ENCODE measurements at regions not wholly inside any gene's neighbourhood (a gene's known extent, or its start where the extent isn't known, plus 50 kb on each side); places are given as distances from the start of the nearest gene placed in this dataset.
A peak's percentile ranks its signal among the peaks of the same experiment; 100 is the strongest.

GRCh38 chr6:18326980-18327379 lies 60.2 kb upstream of the RNF144B start:
- no peak overlapping the region for H3K4me3 ChIP-seq (ENCODE audit: low read length)
- no peak for TF ChIP-seq CTCF (conservative IDR thresholded peaks at IDR 0.05; ENCODE audit: low read depth, low read length)
- no peak for DNase-seq (ENCODE audit: low read depth)

GRCh38 chr6:18326001-18326400 lies 61.1 kb upstream of the RNF144B start:
- no peak for DNase-seq (ENCODE audit: low read depth)
- H3K4me3 ChIP-seq (ENCODE audit: low read length) = no peak overlapping the region
- TF ChIP-seq CTCF (conservative IDR thresholded peaks at IDR 0.05; ENCODE audit: low read depth, low read length) = no peak

GRCh38 chr6:18324706-18325042 lies 60.3 kb upstream of the DEK start:
- no peak for TF ChIP-seq CTCF (conservative IDR thresholded peaks at IDR 0.05; ENCODE audit: low read depth, low read length)
- no peak overlapping the region for H3K4me3 ChIP-seq (ENCODE audit: low read length)
- no peak for DNase-seq (ENCODE audit: low read depth)

DNA sequence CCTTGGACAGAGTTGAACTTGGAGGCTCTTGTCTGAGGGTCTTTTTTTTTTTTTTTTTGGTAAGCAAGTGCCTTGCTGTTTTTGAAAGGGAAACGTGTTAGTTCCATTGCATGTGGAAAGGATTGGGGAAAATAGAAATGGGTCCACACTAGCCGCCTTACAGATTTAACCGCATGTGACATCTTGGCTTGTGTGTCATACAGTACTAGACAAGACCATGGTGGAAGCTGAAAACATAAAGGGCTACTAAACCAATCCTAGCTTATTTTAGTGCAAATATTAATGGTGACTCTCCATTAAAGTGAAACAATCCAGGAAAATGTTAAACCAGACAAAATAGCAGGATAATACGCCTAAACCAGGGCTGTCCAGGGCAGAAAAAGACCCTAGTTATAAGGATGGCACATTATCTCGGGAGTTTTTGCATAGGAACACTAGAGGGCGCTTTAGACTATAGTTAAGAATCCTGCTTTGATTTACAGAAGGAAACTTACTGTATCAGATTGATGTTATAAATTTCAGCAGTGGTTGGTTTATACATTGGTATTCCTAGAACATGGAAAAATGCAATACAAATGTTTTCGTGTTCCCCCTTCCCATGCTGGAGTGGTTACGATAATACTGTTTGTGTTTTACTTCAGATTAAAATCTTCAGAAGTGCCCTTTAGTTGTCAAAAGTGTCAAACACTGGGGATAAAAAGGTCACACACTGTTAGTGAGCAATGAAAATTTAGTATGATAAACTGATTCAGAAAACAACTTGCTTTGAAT lies 59.8 kb upstream of the DEK start:
- TF ChIP-seq CTCF (conservative IDR thresholded peaks at IDR 0.05; ENCODE audit: low read depth, low read length) = peak; percentile 70
- no peak overlapping the region for H3K4me3 ChIP-seq (ENCODE audit: low read length)
- no peak for DNase-seq (ENCODE audit: low read depth)

- no peak for TF ChIP-seq CTCF (conservative IDR thresholded peaks at IDR 0.05; ENCODE audit: low read depth, low read length)
- DNase-seq (ENCODE audit: low read depth) = no peak
- H3K4me3 ChIP-seq (ENCODE audit: low read length) = no peak overlapping the region
These were observed 53.5 kb upstream of the DEK start for GRCh38 chr6:18317850-18318249.

GRCh38 chr6:18314317-18314997 lies 50.1 kb upstream of the DEK start:
- no peak overlapping the region for H3K4me3 ChIP-seq (ENCODE audit: low read length)
- DNase-seq (ENCODE audit: low read depth) = no peak
- no peak for TF ChIP-seq CTCF (conservative IDR thresholded peaks at IDR 0.05; ENCODE audit: low read depth, low read length)

All from retinal pigment epithelial cell (primary cell).